Hepatocyte (in vitro differentiated cells): ENCODE measurements at regions not wholly inside any gene's neighbourhood (a gene's known extent, or its start where the extent isn't known, plus 50 kb on each side); places are given as distances from the start of the nearest gene placed in this dataset.
"Not testable (repeated sequence)": the region's sequence is repeated elsewhere in the genome, so short reads cannot be mapped to it uniquely, and the experiment has no call there.

Experiments used
- DNase-seq: peaks from one replicate; pipeline ENCODE4 v3.0.0-alpha.2; 2016; ENCODE audit warnings: low spot score
- H2AFZ ChIP-seq: fragments of 200-600 bp; sonication (generic); 2 replicates; pipeline ENCODE4 v1.6.0; 2016; ENCODE audit warnings: antibody characterized with exemption, mild to moderate bottlenecking
- H3K27ac ChIP-seq: fragments of 200-600 bp; sonication (generic); 2 replicates; pipeline ENCODE4 v1.5.1; 2016; ENCODE audit warnings: mild to moderate bottlenecking
- H3K27me3 ChIP-seq: fragments of 200-600 bp; sonication (generic); 2 replicates; pipeline ENCODE4 v1.6.1; 2016
- H3K36me3 ChIP-seq: fragments of 200-600 bp; sonication (generic); replicated peaks from 2 replicates; pipeline ENCODE4 v1.5.1; 2016; ENCODE audit warnings: low read depth; ENCODE audit not compliant: insufficient read depth
- H3K4me1 ChIP-seq: fragments of 200-600 bp; sonication (generic); 2 replicates; pipeline ENCODE4 v1.5.1; 2016; ENCODE audit warnings: mild to moderate bottlenecking, moderate library complexity; ENCODE audit not compliant: insufficient read depth
- H3K4me2 ChIP-seq: fragments of 200-600 bp; sonication (generic); 2 replicates; pipeline ENCODE4 v1.6.0; 2016
- H3K4me3 ChIP-seq: fragments of 200-600 bp; sonication (generic); 2 replicates; pipeline ENCODE4 v1.5.1; 2016; ENCODE audit warnings: mild to moderate bottlenecking
- H3K79me2 ChIP-seq: fragments of 200-600 bp; sonication (generic); 2 replicates; pipeline ENCODE4 v1.6.0; 2017; ENCODE audit warnings: mild to moderate bottlenecking
- H3K9me2 ChIP-seq: fragments of 200-600 bp; sonication (generic); replicated peaks from 2 replicates; pipeline ENCODE4 v1.6.0; 2017; ENCODE audit warnings: mild to moderate bottlenecking; ENCODE audit not compliant: insufficient read depth
- H3K9me3 ChIP-seq: fragments of 200-600 bp; sonication (generic); 2 replicates; pipeline ENCODE4 v1.5.1; 2016; ENCODE audit warnings: low read depth, mild to moderate bottlenecking
- H4K20me1 ChIP-seq: fragments of 200-600 bp; sonication (generic); 2 replicates; pipeline ENCODE4 v1.6.0; 2016; ENCODE audit warnings: mild to moderate bottlenecking; ENCODE audit not compliant: insufficient read depth, poor library complexity, severe bottlenecking
- CTCF ChIP-seq: fragments of 200-600 bp; sonication (generic); IDR thresholded peaks from 2 replicates; pipeline ENCODE4 v1.5.1; 2016; ENCODE audit warnings: antibody characterized with exemption, mild to moderate bottlenecking; ENCODE audit not compliant: poor library complexity
- EZH2 ChIP-seq: fragments of 200-600 bp; sonication (generic); IDR thresholded peaks from 2 replicates; pipeline ENCODE4 v1.6.1; 2016; ENCODE audit warnings: antibody characterized with exemption, mild to moderate bottlenecking, borderline replicate concordance
- EZH2phosphoT487 ChIP-seq: fragments of 200-600 bp; sonication (generic); IDR thresholded peaks from one replicate; pipeline ENCODE4 v1.6.1; 2018; ENCODE audit warnings: antibody characterized with exemption, mild to moderate bottlenecking, low read depth, moderate library complexity; ENCODE audit not compliant: unreplicated experiment, severe bottlenecking
- WGBS: methylation state at CpG from one replicate; pipeline ENCODE4 v1.1.6; 2016; ENCODE audit warnings: low lambda C conversion rate; ENCODE audit errors: missing lambda C conversion rate; 5-methylcytosine and 5-hydroxymethylcytosine counted together

- H3K27ac ChIP-seq: peak overlapping the region; percentile 39
- no peaks in the 10 kb centered on the region for H4K20me1 ChIP-seq
- H3K4me2 ChIP-seq: peak overlapping the region; percentile 19
- no peak for DNase-seq
- H3K9me2 ChIP-seq: no peaks in the 10 kb centered on the region
- no peak overlapping the region for H3K4me3 ChIP-seq
- H2AFZ ChIP-seq: no peak overlapping the region
- no peaks in the 10 kb centered on the region for H3K36me3 ChIP-seq
- no peaks in the 10 kb centered on the region for H3K27me3 ChIP-seq
- no peaks in the 10 kb centered on the region for H3K9me3 ChIP-seq
- 77% methylated on average over 5 of the region's 5 CpGs for WGBS
- no peaks in the 10 kb centered on the region for H3K4me1 ChIP-seq
- no peak for TF ChIP-seq EZH2
- TF ChIP-seq EZH2phosphoT487: no peak
- TF ChIP-seq CTCF: no peak
- H3K79me2 ChIP-seq: no peaks in the 10 kb centered on the region
These were observed 249.8 kb upstream of the UBASH3B start for GRCh38 chr11:122405547-122406341.

GRCh38 chr11:122404571-122404970 lies 251.0 kb upstream of the UBASH3B start:
- Histone ChIP-seq H3K9me2 (no peaks in the 10 kb centered on the region), H2AFZ (no peak overlapping the region), H3K27ac (no peak overlapping the region), H4K20me1 (no peaks in the 10 kb centered on the region), H3K36me3 (no peaks in the 10 kb centered on the region), H3K4me3 (no peak overlapping the region), H3K79me2 (no peaks in the 10 kb centered on the region), H3K27me3 (no peaks in the 10 kb centered on the region), H3K4me1 (no peaks in the 10 kb centered on the region), H3K4me2 (no peak overlapping the region), H3K9me3 (no peaks in the 10 kb centered on the region)
- no peak for TF ChIP-seq CTCF
- no peak for TF ChIP-seq EZH2phosphoT487
- no peak for TF ChIP-seq EZH2
- DNase-seq: no peak

- not testable (repeated sequence) for H3K9me3 ChIP-seq, H3K36me3 ChIP-seq, H3K79me2 ChIP-seq, H3K9me2 ChIP-seq, H2AFZ ChIP-seq, H3K27ac ChIP-seq, H3K4me1 ChIP-seq, DNase-seq, H3K27me3 ChIP-seq, H3K4me2 ChIP-seq, H3K4me3 ChIP-seq, H4K20me1 ChIP-seq
- WGBS: 89% methylated on average over 5 of the region's 5 CpGs
These were observed 253.9 kb upstream of the UBASH3B start for GRCh38 chr11:122401581-122401980.

GRCh38 chr11:122399375-122399774 lies 256.1 kb upstream of the UBASH3B start:
- WGBS: 71% methylated on average over 2 of the region's 2 CpGs
- no peak for TF ChIP-seq EZH2phosphoT487
- no peak for TF ChIP-seq EZH2

More at GRCh38 chr11:122399375-122399774, 256.1 kb upstream of the UBASH3B start:
- DNase-seq: no peak
- Histone ChIP-seq H3K36me3 (no peaks in the 10 kb centered on the region), H3K9me3 (no peaks in the 10 kb centered on the region), H3K27me3 (no peaks in the 10 kb centered on the region), H3K27ac (no peak overlapping the region), H4K20me1 (no peaks in the 10 kb centered on the region), H3K79me2 (no peaks in the 10 kb centered on the region), H3K4me3 (no peak overlapping the region), H3K9me2 (no peaks in the 10 kb centered on the region), H3K4me1 (no peaks in the 10 kb centered on the region), H2AFZ (no peak overlapping the region), H3K4me2 (no peak overlapping the region)
